ENCODE measurements at regions not wholly inside any gene's neighbourhood (a gene's known extent, or its start where the extent isn't known, plus 50 kb on each side); places are given as distances from the start of the nearest gene placed in this dataset.

DNA sequence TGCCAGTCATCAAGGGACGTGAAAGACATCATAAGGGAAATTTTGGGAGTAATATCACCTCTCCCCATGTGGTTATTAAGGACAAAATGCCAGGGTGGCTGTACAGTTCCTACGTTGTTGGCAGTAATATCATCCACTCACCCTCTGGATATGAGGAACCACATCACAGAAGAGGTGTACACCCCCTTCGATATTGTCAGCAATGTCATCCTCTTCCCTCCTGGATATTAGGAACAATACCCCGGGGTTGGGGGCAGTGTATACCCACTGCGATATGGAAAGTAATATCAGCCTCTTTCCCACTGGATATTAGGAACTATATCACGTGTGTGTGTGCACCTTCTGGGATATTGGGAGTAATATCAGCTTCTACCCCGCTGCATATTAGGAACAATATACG lies 1933.3 kb downstream of the SUCLG1 start:
- intact Hi-C loops (cut with DNase I) = no loop called here
- DNase-seq (ENCODE audit: low spot score) = no peak

DNA sequence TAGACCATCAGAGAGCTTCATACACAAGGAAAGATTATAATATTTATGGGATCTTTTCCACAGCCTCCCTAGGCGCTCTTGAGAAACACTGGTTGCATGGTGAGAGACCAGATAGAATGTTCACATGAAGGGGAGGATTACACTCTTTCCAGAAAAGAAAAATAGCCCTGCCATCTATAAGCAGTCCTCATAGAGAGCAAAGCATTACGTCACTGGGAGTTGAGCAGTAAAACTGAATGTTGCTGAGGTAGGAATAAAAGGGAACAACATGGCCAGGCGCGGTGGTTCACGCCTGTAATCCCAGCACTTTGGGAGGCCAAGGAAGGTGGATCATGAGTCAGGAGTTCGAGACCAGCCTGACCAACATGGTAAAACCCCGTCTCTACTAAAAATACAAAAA lies 1934.3 kb downstream of the SUCLG1 start:
- intact Hi-C loops (cut with DNase I) = no loop called here
- DNase-seq (ENCODE audit: low spot score) = no peak

DNA sequence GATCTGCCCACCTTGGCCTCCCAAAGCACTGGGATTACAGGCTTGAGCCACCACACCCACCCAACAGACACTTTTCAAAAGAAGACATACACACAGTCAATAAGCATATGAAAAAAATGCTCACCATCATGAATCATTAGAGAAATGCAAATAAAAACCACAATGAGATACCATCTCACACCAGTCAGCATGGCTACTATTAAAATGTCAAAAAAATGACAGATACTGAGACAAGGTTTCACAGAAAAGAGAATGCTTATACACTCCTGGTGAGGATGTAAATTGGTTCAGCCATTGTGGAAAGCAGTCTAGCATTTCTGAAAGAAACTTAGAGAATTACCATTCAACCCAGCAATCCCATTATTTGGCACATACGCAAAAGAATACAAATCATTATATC lies 1947.2 kb downstream of the SUCLG1 start:
- DNase-seq (ENCODE audit: low spot score) = no peak
- intact Hi-C loops (cut with DNase I) = no loop called here

DNA sequence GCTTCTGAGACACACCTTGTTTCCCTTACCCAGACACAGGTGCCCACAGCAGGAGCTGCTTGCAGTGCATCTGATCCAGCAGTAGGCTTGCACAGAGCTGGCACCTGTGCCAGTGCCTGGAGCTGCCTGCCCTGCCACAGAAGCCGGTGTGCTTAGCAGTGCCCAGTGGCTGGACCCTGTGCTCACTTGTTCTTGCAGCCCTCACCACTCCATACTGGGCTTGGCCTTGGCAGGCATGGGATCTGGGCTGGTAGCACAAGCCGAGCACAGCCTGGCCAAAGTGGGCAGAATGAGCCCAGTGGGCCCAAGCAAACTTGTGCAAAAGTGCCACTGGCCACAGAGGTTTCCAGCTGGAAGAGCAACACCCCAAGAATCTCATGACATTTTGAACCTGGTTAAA lies 1950.4 kb downstream of the SUCLG1 start:
- intact Hi-C loops (cut with DNase I) = no loop called here
- DNase-seq (ENCODE audit: low spot score) = no peak

DNA sequence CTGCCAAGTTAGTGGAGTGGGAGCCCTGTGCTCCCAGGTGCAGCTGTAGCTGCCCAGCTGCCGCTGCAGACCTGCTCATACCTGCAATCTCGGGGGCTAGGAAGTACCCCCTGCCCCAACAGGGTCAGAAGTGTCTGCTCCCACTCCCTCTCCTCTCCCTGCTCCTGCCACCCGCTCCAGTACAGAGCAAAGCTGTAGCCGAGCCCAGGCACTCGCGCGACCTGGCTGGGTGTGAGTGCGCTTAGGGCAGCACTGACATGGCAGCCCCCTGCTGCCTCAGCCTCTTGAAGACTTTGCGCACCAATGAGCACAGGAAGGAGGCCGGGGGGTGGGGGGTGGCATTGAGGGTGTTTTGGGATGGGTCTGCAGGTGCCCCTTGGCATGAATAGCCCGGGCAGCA lies 1951.4 kb downstream of the SUCLG1 start:
- no peak for DNase-seq (ENCODE audit: low spot score)

DNA sequence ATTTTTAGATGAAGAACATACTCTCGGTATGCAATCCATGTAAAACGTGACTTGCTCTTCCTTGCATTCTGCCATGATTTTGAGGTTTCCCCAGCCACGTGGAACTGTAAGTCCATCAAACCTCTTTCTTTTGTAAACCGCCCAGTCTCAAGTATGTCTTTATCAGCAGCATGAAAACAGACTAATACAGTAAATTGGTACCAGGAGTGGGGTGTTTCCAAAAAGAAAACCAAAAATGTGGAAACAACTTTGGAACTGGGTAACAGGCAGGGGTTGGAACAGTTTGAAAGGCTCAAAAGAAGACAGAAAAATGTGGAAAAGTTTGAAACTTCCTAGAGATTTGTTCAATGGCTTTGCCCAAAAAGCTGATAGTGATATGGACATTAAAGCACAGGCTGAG lies 1957.9 kb downstream of the SUCLG1 start:
- intact Hi-C loops (cut with DNase I) = no loop called here
- no peak for DNase-seq (ENCODE audit: low spot score)

More for the DNA sequence above, 1951.4 kb downstream of the SUCLG1 start:
- intact Hi-C loops (cut with DNase I) = no loop called here

DNA sequence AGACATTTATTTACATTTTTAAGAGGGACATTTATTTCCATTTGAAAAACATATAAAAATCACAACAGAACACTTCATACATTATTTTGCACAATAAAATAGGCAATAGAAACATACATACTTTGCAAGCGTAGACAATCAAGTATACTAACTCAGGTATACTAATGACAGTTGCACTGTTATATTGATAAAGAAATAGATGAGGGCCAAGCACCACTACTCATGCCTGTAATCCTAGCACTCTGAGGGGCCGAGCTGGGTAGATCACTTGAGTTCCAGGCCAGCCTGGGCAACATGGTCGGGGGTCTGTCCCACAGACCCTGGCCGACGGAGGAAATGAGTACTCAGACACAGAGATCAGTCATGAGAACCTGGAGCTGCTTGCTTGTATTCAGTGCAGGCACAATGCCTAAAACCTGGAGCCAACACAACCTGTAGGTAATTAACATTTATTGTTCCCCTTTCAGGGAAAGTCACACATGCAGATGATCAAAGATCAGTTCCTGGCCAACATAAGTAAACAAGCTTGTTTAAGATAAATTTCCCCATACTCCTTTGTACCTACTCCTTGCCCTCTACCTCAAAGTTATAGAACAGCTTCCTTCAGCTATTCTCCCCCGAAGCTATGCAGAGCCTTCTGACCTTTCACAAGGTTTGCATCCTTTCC lies 1960.2 kb downstream of the SUCLG1 start:
- no peak for DNase-seq (ENCODE audit: low spot score)
- intact Hi-C loops (cut with DNase I) = no loop called here

DNA sequence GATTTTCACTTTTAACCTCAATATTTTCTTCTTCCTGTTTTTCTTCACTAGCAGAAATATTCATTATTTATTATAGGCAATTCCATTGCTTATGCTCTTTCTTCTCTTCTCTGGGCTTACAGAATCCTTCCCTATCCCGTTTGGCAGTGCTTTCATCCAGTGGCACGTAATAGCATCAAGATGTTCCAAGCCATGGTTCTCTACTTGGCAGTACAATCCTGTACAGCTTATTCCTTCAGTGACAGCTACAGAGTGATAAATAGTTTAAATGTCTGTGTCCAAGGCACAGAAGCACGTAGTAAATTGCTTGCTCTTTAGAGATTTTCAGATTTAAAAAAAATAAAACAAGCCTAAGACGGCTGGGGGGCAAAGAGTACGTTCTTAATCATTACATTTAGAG lies 1964.3 kb downstream of the SUCLG1 start:
- no peak for DNase-seq (ENCODE audit: low spot score)
- intact Hi-C loops (cut with DNase I) = no loop called here

DNA sequence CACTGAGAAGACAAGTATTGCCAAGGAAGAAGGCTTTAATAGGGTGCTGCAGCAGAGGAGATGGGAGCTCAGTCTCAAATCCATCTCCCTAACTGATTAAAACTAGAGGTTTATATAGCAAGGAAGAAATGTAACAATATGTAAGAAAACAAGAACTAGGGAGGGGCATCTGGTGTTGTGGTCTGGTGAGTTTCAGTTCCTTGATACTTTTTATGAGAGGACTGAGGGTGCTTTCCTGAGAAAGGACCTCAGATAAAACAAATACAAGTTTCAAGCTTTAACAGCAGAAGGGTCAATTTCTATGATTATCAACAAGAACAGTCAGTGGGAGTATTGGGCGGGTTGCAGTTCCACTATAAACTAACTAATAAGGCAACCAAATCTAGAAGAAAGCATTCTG lies 1967.5 kb downstream of the SUCLG1 start:
- intact Hi-C loops (cut with DNase I) = no loop called here
- no peak for DNase-seq (ENCODE audit: low spot score)

DNA sequence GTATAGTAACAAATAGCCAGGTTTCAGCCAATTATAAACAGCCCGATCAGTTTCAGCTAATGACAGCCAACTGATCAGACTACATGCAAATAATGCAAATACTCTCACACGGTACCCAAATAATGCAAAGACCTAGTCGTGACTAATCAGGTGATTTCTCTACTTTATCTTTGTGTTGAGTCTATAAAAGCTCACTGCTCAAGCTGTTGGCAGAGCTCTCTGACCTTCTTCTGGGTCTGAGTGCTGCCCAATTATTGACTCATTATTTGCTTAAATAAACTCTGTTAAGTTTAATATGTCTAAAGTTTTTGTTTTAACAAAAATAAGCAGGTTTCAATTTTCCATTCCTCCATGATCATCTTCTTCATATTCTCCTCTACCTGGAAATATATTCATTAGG lies 1971.7 kb downstream of the SUCLG1 start:
- intact Hi-C loops (cut with DNase I) = no loop called here
- no peak for DNase-seq (ENCODE audit: low spot score)

DNA sequence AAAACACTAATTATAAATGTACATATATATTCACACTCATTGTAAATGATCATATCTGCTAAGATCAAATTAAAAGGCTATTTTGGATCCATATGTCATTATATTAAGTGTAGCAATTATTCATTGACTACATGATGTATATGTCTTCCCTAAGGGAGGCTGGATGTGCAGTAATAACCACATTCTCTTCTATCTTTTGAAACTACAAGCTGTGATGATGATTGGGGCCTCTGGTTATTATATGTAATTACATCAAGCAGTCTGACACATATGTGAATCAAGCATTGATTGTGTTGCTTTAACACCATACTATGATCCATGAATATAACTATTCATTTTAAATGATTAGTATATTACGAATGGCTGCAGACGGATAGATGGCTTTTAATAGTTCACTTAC lies 1973.4 kb downstream of the SUCLG1 start:
- intact Hi-C loops (cut with DNase I) = no loop called here
- no peak for DNase-seq (ENCODE audit: low spot score)

DNA sequence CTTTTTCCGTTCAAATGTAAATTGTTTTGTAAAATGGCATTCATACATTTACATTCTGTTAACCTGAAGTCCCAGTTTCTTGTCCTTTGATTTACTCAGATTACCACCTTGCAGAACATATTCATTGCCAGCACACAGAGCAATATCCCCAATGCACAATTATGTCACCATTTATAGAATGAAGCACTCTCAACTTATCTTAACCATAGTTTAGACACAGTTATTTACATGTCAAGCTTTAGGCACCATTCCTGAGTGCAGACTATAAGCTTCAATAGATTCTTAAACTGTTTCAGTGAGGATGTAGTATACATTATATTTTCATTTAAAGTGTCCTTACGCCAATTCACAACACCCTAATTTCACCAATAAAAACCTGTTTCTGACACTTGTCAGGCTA lies 1977.9 kb downstream of the SUCLG1 start:
- no peak for DNase-seq (ENCODE audit: low spot score)
- intact Hi-C loops (cut with DNase I) = no loop called here

DNA sequence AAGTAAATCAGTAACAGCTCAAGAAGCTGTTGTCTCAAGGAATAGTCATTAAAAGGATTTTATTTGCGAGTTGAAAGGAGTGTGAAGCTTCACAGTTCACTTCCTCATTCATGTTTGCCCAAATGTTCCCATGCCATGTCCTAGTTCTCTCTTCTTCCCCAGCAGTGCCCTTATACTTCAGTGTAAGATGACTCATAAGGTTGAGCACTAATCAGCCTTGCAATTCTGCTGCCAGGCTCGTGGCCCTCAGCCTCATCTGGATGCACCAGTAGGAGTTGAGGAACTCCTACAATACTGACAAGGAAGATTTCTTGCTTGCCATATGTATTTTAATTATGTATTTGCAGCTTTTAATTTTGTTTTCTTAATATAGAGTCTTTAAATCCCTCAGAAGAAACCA lies 1980.4 kb downstream of the SUCLG1 start:
- DNase-seq (ENCODE audit: low spot score) = no peak
- intact Hi-C loops (cut with DNase I) = no loop called here

DNA sequence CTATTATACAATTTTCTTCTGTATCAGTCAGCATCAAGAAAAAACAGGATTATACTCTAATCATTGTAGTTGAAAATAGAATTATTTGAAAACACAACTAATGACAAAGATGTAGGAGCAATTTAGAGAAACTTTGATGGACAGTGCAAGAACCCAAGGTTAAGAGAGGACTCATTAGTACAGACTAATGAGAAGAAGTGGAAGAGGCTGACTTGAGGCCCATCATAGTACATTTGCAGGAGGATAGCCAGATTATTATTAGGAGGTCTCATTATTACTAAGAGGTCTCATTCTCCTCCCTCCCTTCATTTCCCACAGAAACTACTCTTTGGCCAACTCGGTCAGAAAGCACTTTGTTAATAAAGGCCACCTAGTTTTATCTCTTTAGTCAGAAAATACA lies 1983.0 kb downstream of the SUCLG1 start:
- no peak for DNase-seq (ENCODE audit: low spot score)
- intact Hi-C loops (cut with DNase I) = no loop called here

DNA sequence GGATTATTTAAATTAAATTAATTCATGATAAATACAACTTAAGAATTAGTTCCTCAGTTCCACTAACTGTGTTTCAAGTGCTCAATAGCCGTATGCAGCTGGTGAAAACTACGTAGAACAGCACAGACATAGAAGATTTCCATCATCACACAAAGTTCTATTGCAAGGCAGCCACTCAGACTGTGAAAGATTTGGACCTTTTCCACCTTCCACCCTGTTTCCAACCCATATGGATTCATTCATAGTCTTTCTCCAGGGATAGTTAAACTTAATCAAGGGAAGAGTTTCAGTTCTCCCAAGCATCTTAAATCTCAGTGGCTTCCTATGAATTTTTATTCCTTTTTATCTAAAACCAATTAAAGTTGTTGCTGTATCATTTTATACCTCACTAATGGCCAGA lies 2030.8 kb downstream of the SUCLG1 start:
- DNase-seq (ENCODE audit: low spot score) = no peak
- intact Hi-C loops (cut with DNase I) = no loop called here

DNA sequence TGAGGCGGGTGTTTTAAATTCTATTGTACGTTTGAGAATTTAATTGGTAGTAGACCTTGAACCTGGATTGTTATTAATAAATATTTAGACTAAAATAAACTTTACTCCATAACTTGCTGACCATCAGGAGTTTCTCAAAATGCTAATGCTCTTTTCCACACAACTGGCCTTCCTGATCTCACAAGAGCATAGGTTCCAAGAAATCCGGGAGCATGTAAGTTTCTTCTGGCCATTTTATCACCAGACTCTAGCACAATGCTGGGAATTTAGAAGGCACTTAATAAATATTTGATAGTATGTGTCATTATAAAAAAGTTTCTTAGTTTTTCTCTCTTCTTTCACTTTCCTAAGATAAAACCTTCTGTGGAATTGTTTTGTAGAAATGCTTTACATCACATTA lies 2047.1 kb downstream of the SUCLG1 start:
- DNase-seq (ENCODE audit: low spot score) = no peak
- intact Hi-C loops (cut with DNase I) = no loop called here

DNA sequence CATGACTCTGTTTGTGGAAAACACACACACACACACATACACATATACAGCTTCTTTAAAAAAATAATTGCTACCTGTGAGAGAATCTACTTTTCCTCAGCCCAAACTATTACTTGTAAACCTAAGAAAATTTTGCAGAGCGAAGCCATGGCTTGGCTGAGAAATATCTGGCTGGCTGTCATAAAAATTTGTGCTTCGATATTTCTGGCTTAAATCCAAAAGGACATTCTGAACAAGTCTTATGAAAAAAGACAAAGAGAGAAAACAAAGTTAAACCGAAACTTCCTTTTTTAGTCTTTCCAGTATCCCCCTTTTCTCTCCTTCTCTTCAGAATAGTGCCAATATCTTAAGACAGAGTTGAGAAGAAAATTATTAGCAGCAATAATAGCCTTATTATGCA lies 2048.0 kb downstream of the SUCLG1 start:
- intact Hi-C loops (cut with DNase I) = no loop called here
- DNase-seq (ENCODE audit: low spot score) = no peak

DNA sequence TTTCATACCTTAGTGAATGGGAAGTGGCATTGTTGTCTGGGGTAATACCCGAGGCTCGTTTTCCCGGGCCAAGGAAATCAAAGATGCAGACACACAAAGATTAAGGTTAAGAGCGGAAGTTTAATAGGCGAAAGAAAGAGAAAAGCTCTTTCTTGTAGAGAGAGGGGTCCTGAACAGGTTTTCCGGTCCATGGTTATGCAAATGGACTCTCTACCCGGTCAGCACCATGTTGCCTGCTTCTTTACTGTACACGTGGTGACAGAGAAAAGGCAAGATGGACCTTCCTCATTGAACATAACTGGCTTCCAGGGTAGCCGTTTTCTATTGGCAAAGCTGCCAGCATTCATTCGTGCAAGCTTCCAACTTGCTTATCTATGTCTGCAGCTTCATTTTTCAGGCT lies 2063.5 kb downstream of the SUCLG1 start:
- DNase-seq (ENCODE audit: low spot score) = no peak
- intact Hi-C loops (cut with DNase I) = no loop called here

DNA sequence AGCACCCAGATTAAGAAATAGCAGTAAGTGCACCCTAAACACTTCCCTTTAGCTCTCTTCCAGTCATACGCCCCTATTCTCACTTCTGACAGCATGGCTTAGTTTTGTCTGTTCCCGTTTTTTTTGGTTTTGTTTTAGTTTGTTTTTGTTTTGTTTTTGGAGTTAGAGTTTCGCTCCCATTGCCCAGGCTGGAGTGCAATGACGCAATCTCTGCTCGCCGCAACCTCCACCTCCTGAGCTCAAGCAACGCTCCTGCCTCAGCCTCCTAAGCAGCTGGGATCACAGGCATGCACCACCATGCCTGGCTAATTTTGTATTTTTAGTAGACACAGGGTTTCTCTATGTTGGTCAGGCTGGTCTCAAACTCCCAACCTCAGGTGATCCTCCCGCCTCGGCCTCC lies 2067.7 kb downstream of the SUCLG1 start:
- DNase-seq (ENCODE audit: low spot score) = no peak

DNA sequence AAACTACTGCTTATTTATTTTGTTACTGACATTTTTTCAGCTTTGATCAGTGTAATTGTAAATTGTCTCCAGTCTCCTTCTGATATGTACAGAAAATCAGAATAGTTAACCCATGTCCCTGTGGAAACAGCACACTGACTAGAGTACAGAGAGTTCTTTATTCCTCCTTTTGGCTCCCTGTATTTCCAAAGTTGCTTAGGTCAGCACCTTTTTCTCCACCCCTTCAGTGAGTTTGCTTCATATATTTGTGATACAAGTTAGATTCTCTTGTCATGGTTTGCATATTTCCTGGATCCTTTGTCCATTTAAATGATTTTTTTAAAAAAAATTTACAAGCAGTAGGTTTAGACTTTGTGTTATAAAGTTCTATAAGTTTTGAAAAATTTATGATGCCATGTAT lies 2051.1 kb upstream of the LRRTM1 start:
- no peak for DNase-seq (ENCODE audit: low spot score)
- intact Hi-C loops (cut with DNase I) = no loop called here

More for the DNA sequence above, 2067.7 kb downstream of the SUCLG1 start:
- intact Hi-C loops (cut with DNase I) = no loop called here

DNA sequence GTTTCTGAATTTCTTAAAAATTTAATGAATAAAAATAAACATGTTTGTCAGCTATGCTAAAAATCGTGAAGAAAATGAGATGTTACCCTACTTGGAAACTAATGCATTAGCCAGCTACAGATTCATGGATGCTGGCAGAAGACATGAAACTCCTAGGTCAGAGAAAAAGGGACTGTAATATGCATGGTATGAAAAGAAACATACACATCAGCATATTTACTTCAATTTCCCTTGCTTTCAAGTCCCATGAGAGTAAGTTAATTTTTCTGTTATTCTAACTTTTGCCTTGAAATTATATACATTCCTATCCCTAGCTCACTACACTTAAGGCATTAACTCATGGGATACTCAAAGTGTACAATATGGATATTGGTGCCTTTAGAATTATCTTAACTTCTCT lies 2041.4 kb upstream of the LRRTM1 start:
- no peak for DNase-seq (ENCODE audit: low spot score)
- intact Hi-C loops (cut with DNase I) = no loop called here

DNA sequence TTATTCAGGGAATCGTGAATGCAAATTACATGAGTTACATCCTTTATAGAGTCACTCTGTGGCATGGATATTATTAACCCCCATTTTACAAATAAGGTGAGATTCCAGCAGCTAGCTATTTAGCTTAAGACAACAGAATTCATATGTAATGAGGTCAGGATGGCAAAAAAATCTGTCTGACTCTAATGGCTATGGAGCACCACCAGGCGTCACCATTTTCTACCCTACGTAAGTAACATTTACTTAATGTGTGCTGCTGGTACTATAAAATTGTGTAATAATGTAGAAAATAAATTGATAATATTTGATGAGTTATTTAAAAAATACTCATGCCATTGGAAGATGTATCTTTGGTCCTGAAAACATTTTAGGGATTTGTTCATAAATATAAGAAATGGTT lies 2040.1 kb upstream of the LRRTM1 start:
- intact Hi-C loops (cut with DNase I) = no loop called here
- DNase-seq (ENCODE audit: low spot score) = no peak
